GM23338 (cell line): ENCODE measurements at regions not wholly inside any gene's neighbourhood (a gene's known extent, or its start where the extent isn't known, plus 50 kb on each side); places are given as distances from the start of the nearest gene placed in this dataset.

Source experiments
- ATAC-seq: fragments of 200-7000 bp; cut with Tn5 transposase; 3 replicates; pipeline ENCODE4 v1.9.1; 2020
- DNase-seq: peaks from one replicate; pipeline ENCODE4 v3.0.0-alpha.2; 2015; ENCODE audit warnings: low spot score
- H2AFZ ChIP-seq: fragments of 200-600 bp; sonication (generic); 2 replicates; pipeline ENCODE4 v1.8.0; 2016; ENCODE audit warnings: antibody characterized with exemption, mild to moderate bottlenecking, moderate library complexity
- H3F3A ChIP-seq: fragments of 200-600 bp; sonication (generic); replicated peaks from 2 replicates; pipeline ENCODE4 v1.8.0; 2017; ENCODE audit warnings: antibody characterized with exemption, mixed run types, low read depth
- H3K27ac ChIP-seq: fragments of 200-600 bp; sonication (generic); 2 replicates; pipeline ENCODE4 v1.6.1; 2016; ENCODE audit warnings: low read depth
- H3K27me3 ChIP-seq: fragments of 200-600 bp; sonication (generic); 2 replicates; pipeline ENCODE4 v1.8.0; 2016; ENCODE audit warnings: mild to moderate bottlenecking, mixed run types, moderate library complexity; ENCODE audit not compliant: insufficient read depth
- H3K36me3 ChIP-seq: fragments of 200-600 bp; sonication (generic); 2 replicates; pipeline ENCODE4 v1.8.0; 2016; ENCODE audit warnings: mild to moderate bottlenecking; ENCODE audit not compliant: insufficient read depth
- H3K4me1 ChIP-seq: fragments of 200-600 bp; sonication (generic); 2 replicates; pipeline ENCODE4 v1.8.0; 2016; ENCODE audit warnings: mild to moderate bottlenecking, moderate library complexity; ENCODE audit not compliant: insufficient read depth
- H3K4me2 ChIP-seq: fragments of 200-600 bp; sonication (generic); 2 replicates; pipeline ENCODE4 v1.7.1; 2017; ENCODE audit warnings: mixed run types
- H3K4me3 ChIP-seq: fragments of 200-600 bp; sonication (generic); 2 replicates; pipeline ENCODE4 v1.6.1; 2016; ENCODE audit warnings: mixed run types
- H3K79me2 ChIP-seq: fragments of 200-600 bp; sonication (generic); replicated peaks from 2 replicates; pipeline ENCODE4 v1.8.0; 2017; ENCODE audit warnings: mild to moderate bottlenecking; ENCODE audit not compliant: insufficient read depth
- H3K9me2 ChIP-seq: fragments of 200-600 bp; sonication (generic); 2 replicates; pipeline ENCODE4 v1.8.0; 2017; ENCODE audit not compliant: insufficient read depth
- H4K20me1 ChIP-seq: fragments of 200-600 bp; sonication (generic); replicated peaks from 2 replicates; pipeline ENCODE4 v1.8.0; 2017; ENCODE audit warnings: mild to moderate bottlenecking; ENCODE audit not compliant: insufficient read depth
- H3K27ac Mint-ChIP-seq: 2 replicates; pipeline ENCODE4 v1.8.0; 2020; ENCODE audit warnings: inconsistent platforms, mild to moderate bottlenecking, moderate library complexity, mixed read lengths
- H3K27me3 Mint-ChIP-seq: 3 replicates; pipeline ENCODE4 v1.8.0; 2022; ENCODE audit warnings: low read depth, mild to moderate bottlenecking, moderate library complexity, mixed read lengths, inconsistent platforms; ENCODE audit not compliant: insufficient read depth, poor library complexity
- H3K36me3 Mint-ChIP-seq: 3 replicates; pipeline ENCODE4 v1.8.0; 2021; ENCODE audit warnings: low read depth, mild to moderate bottlenecking, inconsistent platforms, moderate library complexity, mixed read lengths
- H3K4me1 Mint-ChIP-seq: 3 replicates; pipeline ENCODE4 v1.8.0; 2020; ENCODE audit warnings: mild to moderate bottlenecking, inconsistent platforms, mixed read lengths
- H3K4me3 Mint-ChIP-seq: 3 replicates; pipeline ENCODE4 v1.8.0; 2021; ENCODE audit warnings: moderate library complexity, mild to moderate bottlenecking, inconsistent platforms, mixed read lengths
- H3K9me3 Mint-ChIP-seq: 3 replicates; pipeline ENCODE4 v1.8.0; 2020; ENCODE audit warnings: moderate library complexity, mild to moderate bottlenecking, inconsistent platforms, mixed read lengths
- EZH2phosphoT487 ChIP-seq: fragments of 200-600 bp; sonication (generic); IDR thresholded peaks from one replicate; pipeline ENCODE4 v1.8.1; 2018; ENCODE audit warnings: antibody characterized with exemption; ENCODE audit not compliant: unreplicated experiment
- STAT1 ChIP-seq: IDR thresholded peaks from one replicate; pipeline ENCODE4 v1.6.1; 2016; ENCODE audit warnings: antibody characterized with exemption; ENCODE audit not compliant: unreplicated experiment
- TF ChIP-seq, protein P1 (sequence below): IDR thresholded peaks from one replicate; pipeline ENCODE4 v1.6.1; 2018; ENCODE audit warnings: antibody characterized with exemption; ENCODE audit not compliant: unreplicated experiment
- TF ChIP-seq, protein P2 (sequence below): IDR thresholded peaks from 2 replicates; pipeline ENCODE4 v1.6.1; 2016; ENCODE audit warnings: antibody characterized with exemption
- TF ChIP-seq, protein P3 (sequence below): fragments of 250-450 bp; sonication (Bioruptor Pico); IDR thresholded peaks from 2 replicates; pipeline ENCODE4 v1.5.0; 2020; ENCODE audit warnings: mild to moderate bottlenecking, moderate library complexity

DNA sequence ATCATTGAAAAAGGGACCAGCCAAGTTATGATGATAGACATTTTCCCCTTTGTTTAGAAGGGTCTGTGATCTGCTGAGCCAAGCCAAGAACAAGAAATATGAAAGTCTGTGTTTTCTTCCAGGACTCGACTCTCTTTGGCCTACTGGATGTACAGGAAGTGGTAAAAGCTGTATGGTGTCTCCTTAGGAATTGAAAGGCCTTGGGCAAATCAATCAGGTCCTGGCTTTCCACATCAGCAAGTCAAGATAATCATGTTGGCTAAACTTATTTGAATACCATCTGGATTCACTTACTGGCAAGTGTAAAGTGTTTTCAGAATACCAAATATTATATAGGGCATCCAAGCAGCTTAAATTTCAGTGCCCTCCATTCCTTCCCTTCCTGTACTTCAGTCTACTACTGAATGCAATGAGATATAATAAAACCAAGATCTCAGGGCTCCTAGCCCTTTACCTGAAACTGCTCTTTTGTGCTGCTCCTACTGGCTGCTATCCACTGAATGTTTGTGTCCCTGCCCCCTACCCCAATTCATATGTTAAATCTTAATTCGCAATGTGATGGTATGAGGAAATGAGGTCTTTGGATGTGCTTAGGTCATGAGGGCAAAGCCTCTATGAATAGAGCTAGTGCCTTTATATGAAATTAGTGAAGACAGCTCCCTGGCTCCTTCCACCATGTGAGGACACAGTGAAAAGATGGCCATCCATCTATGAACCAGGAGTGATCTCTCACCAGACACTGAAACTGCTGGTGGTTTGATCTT is 578.0 kb downstream of the SPRY1 start:
- H3K4me1 Mint-ChIP-seq = peaks cover 33% of the 10 kb centered on the region
- DNase-seq = peak; percentile 29
- peaks cover 56% of the 10 kb centered on the region for H3K9me3 Mint-ChIP-seq
- H3K27ac Mint-ChIP-seq = peak overlapping the region; percentile 56; the same call in 1 of the 2 replicates
- H3K4me3 ChIP-seq = no peak overlapping the region
- no peak overlapping the region for H2AFZ ChIP-seq
- ATAC-seq = peak; percentile 45; the same call in 2 of the 3 replicates
- TF ChIP-seq EZH2phosphoT487 = no peak
- TF ChIP-seq, protein P1, sequence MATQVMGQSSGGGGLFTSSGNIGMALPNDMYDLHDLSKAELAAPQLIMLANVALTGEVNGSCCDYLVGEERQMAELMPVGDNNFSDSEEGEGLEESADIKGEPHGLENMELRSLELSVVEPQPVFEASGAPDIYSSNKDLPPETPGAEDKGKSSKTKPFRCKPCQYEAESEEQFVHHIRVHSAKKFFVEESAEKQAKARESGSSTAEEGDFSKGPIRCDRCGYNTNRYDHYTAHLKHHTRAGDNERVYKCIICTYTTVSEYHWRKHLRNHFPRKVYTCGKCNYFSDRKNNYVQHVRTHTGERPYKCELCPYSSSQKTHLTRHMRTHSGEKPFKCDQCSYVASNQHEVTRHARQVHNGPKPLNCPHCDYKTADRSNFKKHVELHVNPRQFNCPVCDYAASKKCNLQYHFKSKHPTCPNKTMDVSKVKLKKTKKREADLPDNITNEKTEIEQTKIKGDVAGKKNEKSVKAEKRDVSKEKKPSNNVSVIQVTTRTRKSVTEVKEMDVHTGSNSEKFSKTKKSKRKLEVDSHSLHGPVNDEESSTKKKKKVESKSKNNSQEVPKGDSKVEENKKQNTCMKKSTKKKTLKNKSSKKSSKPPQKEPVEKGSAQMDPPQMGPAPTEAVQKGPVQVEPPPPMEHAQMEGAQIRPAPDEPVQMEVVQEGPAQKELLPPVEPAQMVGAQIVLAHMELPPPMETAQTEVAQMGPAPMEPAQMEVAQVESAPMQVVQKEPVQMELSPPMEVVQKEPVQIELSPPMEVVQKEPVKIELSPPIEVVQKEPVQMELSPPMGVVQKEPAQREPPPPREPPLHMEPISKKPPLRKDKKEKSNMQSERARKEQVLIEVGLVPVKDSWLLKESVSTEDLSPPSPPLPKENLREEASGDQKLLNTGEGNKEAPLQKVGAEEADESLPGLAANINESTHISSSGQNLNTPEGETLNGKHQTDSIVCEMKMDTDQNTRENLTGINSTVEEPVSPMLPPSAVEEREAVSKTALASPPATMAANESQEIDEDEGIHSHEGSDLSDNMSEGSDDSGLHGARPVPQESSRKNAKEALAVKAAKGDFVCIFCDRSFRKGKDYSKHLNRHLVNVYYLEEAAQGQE = no peak
- no peak for TF ChIP-seq STAT1
- TF ChIP-seq, protein P2, sequence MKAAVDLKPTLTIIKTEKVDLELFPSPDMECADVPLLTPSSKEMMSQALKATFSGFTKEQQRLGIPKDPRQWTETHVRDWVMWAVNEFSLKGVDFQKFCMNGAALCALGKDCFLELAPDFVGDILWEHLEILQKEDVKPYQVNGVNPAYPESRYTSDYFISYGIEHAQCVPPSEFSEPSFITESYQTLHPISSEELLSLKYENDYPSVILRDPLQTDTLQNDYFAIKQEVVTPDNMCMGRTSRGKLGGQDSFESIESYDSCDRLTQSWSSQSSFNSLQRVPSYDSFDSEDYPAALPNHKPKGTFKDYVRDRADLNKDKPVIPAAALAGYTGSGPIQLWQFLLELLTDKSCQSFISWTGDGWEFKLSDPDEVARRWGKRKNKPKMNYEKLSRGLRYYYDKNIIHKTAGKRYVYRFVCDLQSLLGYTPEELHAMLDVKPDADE = no peak
- TF ChIP-seq, protein P3, sequence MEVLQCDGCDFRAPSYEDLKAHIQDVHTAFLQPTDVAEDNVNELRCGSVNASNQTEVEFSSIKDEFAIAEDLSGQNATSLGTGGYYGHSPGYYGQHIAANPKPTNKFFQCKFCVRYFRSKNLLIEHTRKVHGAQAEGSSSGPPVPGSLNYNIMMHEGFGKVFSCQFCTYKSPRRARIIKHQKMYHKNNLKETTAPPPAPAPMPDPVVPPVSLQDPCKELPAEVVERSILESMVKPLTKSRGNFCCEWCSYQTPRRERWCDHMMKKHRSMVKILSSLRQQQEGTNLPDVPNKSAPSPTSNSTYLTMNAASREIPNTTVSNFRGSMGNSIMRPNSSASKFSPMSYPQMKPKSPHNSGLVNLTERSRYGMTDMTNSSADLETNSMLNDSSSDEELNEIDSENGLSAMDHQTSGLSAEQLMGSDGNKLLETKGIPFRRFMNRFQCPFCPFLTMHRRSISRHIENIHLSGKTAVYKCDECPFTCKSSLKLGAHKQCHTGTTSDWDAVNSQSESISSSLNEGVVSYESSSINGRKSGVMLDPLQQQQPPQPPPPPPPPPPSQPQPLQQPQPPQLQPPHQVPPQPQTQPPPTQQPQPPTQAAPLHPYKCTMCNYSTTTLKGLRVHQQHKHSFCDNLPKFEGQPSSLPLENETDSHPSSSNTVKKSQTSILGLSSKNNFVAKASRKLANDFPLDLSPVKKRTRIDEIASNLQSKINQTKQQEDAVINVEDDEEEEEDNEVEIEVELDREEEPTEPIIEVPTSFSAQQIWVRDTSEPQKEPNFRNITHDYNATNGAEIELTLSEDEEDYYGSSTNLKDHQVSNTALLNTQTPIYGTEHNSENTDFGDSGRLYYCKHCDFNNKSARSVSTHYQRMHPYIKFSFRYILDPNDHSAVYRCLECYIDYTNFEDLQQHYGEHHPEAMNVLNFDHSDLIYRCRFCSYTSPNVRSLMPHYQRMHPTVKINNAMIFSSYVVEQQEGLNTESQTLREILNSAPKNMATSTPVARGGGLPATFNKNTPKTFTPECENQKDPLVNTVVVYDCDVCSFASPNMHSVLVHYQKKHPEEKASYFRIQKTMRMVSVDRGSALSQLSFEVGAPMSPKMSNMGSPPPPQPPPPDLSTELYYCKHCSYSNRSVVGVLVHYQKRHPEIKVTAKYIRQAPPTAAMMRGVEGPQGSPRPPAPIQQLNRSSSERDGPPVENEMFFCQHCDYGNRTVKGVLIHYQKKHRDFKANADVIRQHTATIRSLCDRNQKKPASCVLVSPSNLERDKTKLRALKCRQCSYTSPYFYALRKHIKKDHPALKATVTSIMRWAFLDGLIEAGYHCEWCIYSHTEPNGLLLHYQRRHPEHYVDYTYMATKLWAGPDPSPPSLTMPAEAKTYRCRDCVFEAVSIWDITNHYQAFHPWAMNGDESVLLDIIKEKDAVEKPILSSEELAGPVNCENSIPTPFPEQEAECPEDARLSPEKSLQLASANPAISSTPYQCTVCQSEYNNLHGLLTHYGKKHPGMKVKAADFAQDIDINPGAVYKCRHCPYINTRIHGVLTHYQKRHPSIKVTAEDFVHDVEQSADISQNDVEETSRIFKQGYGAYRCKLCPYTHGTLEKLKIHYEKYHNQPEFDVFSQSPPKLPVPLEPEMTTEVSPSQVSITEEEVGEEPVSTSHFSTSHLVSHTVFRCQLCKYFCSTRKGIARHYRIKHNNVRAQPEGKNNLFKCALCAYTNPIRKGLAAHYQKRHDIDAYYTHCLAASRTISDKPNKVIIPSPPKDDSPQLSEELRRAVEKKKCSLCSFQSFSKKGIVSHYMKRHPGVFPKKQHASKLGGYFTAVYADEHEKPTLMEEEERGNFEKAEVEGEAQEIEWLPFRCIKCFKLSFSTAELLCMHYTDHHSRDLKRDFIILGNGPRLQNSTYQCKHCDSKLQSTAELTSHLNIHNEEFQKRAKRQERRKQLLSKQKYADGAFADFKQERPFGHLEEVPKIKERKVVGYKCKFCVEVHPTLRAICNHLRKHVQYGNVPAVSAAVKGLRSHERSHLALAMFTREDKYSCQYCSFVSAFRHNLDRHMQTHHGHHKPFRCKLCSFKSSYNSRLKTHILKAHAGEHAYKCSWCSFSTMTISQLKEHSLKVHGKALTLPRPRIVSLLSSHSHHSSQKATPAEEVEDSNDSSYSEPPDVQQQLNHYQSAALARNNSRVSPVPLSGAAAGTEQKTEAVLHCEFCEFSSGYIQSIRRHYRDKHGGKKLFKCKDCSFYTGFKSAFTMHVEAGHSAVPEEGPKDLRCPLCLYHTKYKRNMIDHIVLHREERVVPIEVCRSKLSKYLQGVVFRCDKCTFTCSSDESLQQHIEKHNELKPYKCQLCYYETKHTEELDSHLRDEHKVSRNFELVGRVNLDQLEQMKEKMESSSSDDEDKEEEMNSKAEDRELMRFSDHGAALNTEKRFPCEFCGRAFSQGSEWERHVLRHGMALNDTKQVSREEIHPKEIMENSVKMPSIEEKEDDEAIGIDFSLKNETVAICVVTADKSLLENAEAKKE (CRISPR knock-in tag) = no peak
- H3K36me3 Mint-ChIP-seq = peaks cover 48% of the 10 kb centered on the region
- no peaks in the 10 kb centered on the region for H3F3A ChIP-seq
- peaks cover 38% of the 10 kb centered on the region for H3K4me1 ChIP-seq
- peaks cover 27% of the 10 kb centered on the region for H3K36me3 ChIP-seq
- no peaks in the 10 kb centered on the region for H3K79me2 ChIP-seq
- H3K27me3 ChIP-seq = no peaks in the 10 kb centered on the region
- no peaks in the 10 kb centered on the region for H3K9me2 ChIP-seq
- H3K4me2 ChIP-seq = peak overlapping the region; percentile 52
- H3K27me3 Mint-ChIP-seq = peaks cover 4% of the 10 kb centered on the region
- no peak overlapping the region; the same call in 2 of the 3 replicates for H3K4me3 Mint-ChIP-seq
- H3K27ac ChIP-seq = peak overlapping the region; percentile 68; the same call in 1 of the 2 replicates
- H4K20me1 ChIP-seq = no peaks in the 10 kb centered on the region
